K562 (cell line): ENCODE measurements at regions not wholly inside any gene's neighbourhood (a gene's known extent, or its start where the extent isn't known, plus 50 kb on each side); places are given as distances from the start of the nearest gene placed in this dataset.

ENCODE experiments used
- ATAC-seq: fragments of 200-7000 bp; cut with Tn5 transposase; 3 replicates; pipeline ENCODE4 v1.9.1; 2020; ENCODE audit warnings: moderate library complexity
- BruUV-seq: library from RNA; stranded (reverse); fragments of 400-500 nt; replicated peaks from 2 replicates; lab custom pipeline; 2021; lab: Mats Ljungman, UMichigan
- CTCF ChIA-PET: fragments of 300-600 bp; formaldehyde crosslinking; extraction: SDS; loops from one replicate; lab custom pipeline; 2021; ENCODE audit warnings: low intra/inter-chr PET ratio; lab: Yijun Ruan, JAX
- POLR2A ChIA-PET: fragments of 300-600, 350-650 bp; sonication (Branson Sonifier 250); formaldehyde crosslinking; extraction: SDS; loops from one replicate; lab custom pipeline; 2021; ENCODE audit warnings: antibody characterized with exemption, inconsistent platforms; lab: Yijun Ruan, JAX
- DNase-seq, 4 experiments: peaks; one replicate each; pipeline versions ENCODE4 v3.0.0 to v3.0.0-alpha.2; 2011 to 2018; ENCODE audit warnings: low spot score in 3 of 4, mixed read lengths in 3 of 4; ENCODE audit errors: extremely low read depth in 1 of 4
- FAIRE-seq: peaks from 2 replicates; lab custom pipeline; 2011; peaks lifted over from hg19 to GRCh38; lab: Jason Lieb, UNC
- H2AFZ ChIP-seq: 2 replicates; pipeline ENCODE4 v1.6.0; 2011; ENCODE audit warnings: low read depth, low read length, control low read depth, inconsistent platforms
- H3K27ac ChIP-seq: fragments of 200-600 bp; 3 replicates; pipeline ENCODE4 v1.8.0; 2011; ENCODE audit warnings: low read depth, mild to moderate bottlenecking, control low read depth, inconsistent platforms, low read length, moderate library complexity, mixed read lengths; ENCODE audit errors: extremely low read depth
- H3K27me3 ChIP-seq, 2 experiments: fragments of 300-600 bp in 1 of 2; 2 replicates in 1 of 2; 3 replicates in 1 of 2; pipeline versions ENCODE4 v1.6.0 to v1.8.0; 2011; ENCODE audit warnings: inconsistent platforms in 2 of 2, low read length in 2 of 2, mild to moderate bottlenecking in 1 of 2, mixed read lengths in 1 of 2, moderate library complexity in 1 of 2; ENCODE audit not compliant: control insufficient read depth in 2 of 2, insufficient read depth in 2 of 2
- H3K36me3 ChIP-seq: fragments of 300-600 bp; 3 replicates; pipeline ENCODE4 v1.8.0; 2011; ENCODE audit warnings: mild to moderate bottlenecking, low read length, inconsistent platforms; ENCODE audit not compliant: control insufficient read depth, insufficient read depth
- H3K4me1 ChIP-seq, 2 experiments: fragments of 200-600 bp in 1 of 2; replicated peaks in 1 of 2; 2 replicates in 1 of 2; 3 replicates in 1 of 2; pipeline versions ENCODE4 v1.5.1 to v1.8.0; 2011; ENCODE audit warnings: inconsistent platforms in 2 of 2, low read length in 2 of 2, mild to moderate bottlenecking in 1 of 2, mixed read lengths in 1 of 2, moderate library complexity in 1 of 2; ENCODE audit not compliant: control insufficient read depth in 2 of 2, insufficient read depth in 2 of 2
- H3K4me2 ChIP-seq: 2 replicates; pipeline ENCODE4 v1.6.1; 2011; ENCODE audit warnings: low read length, control low read depth, inconsistent platforms, mixed read lengths; ENCODE audit not compliant: insufficient read depth
- H3K4me3 ChIP-seq: fragments of 200-600 bp; sonication (generic), shearing (Covaris generic); 2 replicates; pipeline ENCODE4 v1.5.1; 2016; ENCODE audit warnings: control low read depth, inconsistent platforms
- H3K79me2 ChIP-seq: fragments of 200-600 bp; 3 replicates; pipeline ENCODE4 v1.8.0; 2011; ENCODE audit warnings: low read length, inconsistent platforms; ENCODE audit not compliant: control insufficient read depth, insufficient read depth
- H3K9ac ChIP-seq, 2 experiments: 2 replicates each; pipeline versions ENCODE4 v1.6.0 to v1.6.1; 2011; ENCODE audit warnings: low read depth in 2 of 2, low read length in 2 of 2, control low read depth in 1 of 2, inconsistent platforms in 1 of 2, mild to moderate bottlenecking in 1 of 2, mixed read lengths in 1 of 2; ENCODE audit not compliant: insufficient read depth in 1 of 2
- H3K9me1 ChIP-seq: one replicate; pipeline ENCODE4 v1.6.0; 2011; ENCODE audit warnings: inconsistent platforms, mild to moderate bottlenecking, low read length, moderate library complexity; ENCODE audit not compliant: control insufficient read depth, insufficient read depth
- H3K9me3 ChIP-seq: replicated peaks from 2 replicates; pipeline ENCODE4 v1.5.1; 2011; ENCODE audit warnings: low read depth, low read length, inconsistent platforms; ENCODE audit not compliant: control insufficient read depth, insufficient read depth
- H4K20me1 ChIP-seq: replicated peaks from 2 replicates; pipeline ENCODE4 v1.6.1; 2011; ENCODE audit warnings: low read length, inconsistent platforms, mixed read lengths; ENCODE audit not compliant: control insufficient read depth, insufficient read depth
- KDM5B ChIP-seq: fragments of 200-600 bp; sonication (generic); IDR thresholded peaks from 2 replicates; pipeline ENCODE4 v1.6.1; 2012; ENCODE audit warnings: low read depth, mild to moderate bottlenecking, moderate library complexity, low read length, control low read depth, inconsistent platforms; ENCODE audit not compliant: insufficient replicate concordance
- ZNF512 ChIP-seq: IDR thresholded peaks from 2 replicates; pipeline ENCODE4 v1.6.1; 2016; ENCODE audit warnings: missing genetic modification characterization, missing compliant biosample characterization
- WGBS: fragments of 100-300 bp; shearing (Covaris generic); methylation state at CpG from one replicate; pipeline ENCODE4 v1.1.6; 2016; ENCODE audit warnings: low coverage, mixed read lengths; ENCODE audit not compliant: insufficient coverage; ENCODE audit errors: missing lambda C conversion rate; 5-methylcytosine and 5-hydroxymethylcytosine counted together
- in situ Hi-C: fragments of 300-500 bp; cut with MboI; formaldehyde crosslinking; loops from 4 replicates; pipeline ENCODE4 v1.15.0; 2018; ENCODE audit warnings: inconsistent platforms, mixed read lengths
- intact Hi-C: fragments of 100-400 bp; cut with micrococcal nuclease; formaldehyde crosslinking; loops from 2 replicates; pipeline ENCODE4 v1.14.2; 2022

GRCh38 chr2:48829036-48829435 is 73.5 kb upstream of the LHCGR start (continued):
- TF ChIP-seq ZNF512: no peak

- H3K9me1 ChIP-seq: no peaks in the 10 kb centered on the region
- no peaks in the 10 kb centered on the region for H3K9me3 ChIP-seq
- ATAC-seq (no peak), DNase-seq (no peak), FAIRE-seq (no peak)
- in situ Hi-C loops: no loop called here
- no peaks in the 10 kb centered on the region for H3K36me3 ChIP-seq
- CTCF ChIA-PET: no interaction called here
- no peaks in the 10 kb centered on the region for H3K27me3 ChIP-seq
- H3K4me2 ChIP-seq: no peak overlapping the region
- no TSS peak for BruUV-seq
- WGBS: 3% methylated on average over 4 of the region's 4 CpGs
- H4K20me1 ChIP-seq: no peaks in the 10 kb centered on the region
- no peak overlapping the region for H3K4me3 ChIP-seq
- intact Hi-C loops: loop anchor here (10.0 kb wide), 1 partner anchor 222 kb away; no protein-coding TSS in a partner anchor
- no peaks in the 10 kb centered on the region for H3K79me2 ChIP-seq
- no peaks in the 10 kb centered on the region for H3K4me1 ChIP-seq
- TF ChIP-seq KDM5B: no peak
- TF ChIP-seq, all 486 proteins: peak for 0
- POLR2A ChIA-PET: no interaction called here
- Histone ChIP-seq H2AFZ (no peak overlapping the region), H3K27ac (no peak overlapping the region), H3K9ac (no peak overlapping the region)
These were observed 71.5 kb upstream of the LHCGR start for GRCh38 chr2:48826986-48827385.
